DND-41 (cell line): ENCODE measurements at regions not wholly inside any gene's neighbourhood (a gene's known extent, or its start where the extent isn't known, plus 50 kb on each side); places are given as distances from the start of the nearest gene placed in this dataset.
"Not testable (repeated sequence)": the region's sequence is repeated elsewhere in the genome, so short reads cannot be mapped to it uniquely, and the experiment has no call there.

Experiments
- EZH2 ChIP-seq: IDR thresholded peaks from 3 replicates; pipeline ENCODE4 v1.6.1; 2012; ENCODE audit warnings: borderline replicate concordance, low read depth, mild to moderate bottlenecking, moderate library complexity, low read length, inconsistent platforms; ENCODE audit not compliant: severe bottlenecking
- TF ChIP-seq, protein P1 (sequence below): IDR thresholded peaks from 2 replicates; pipeline ENCODE4 v1.5.1; 2012; ENCODE audit warnings: borderline replicate concordance, low read length, moderate library complexity, mild to moderate bottlenecking; ENCODE audit not compliant: poor library complexity, severe bottlenecking; ENCODE audit errors: extremely low read depth

- TF ChIP-seq, protein P1, sequence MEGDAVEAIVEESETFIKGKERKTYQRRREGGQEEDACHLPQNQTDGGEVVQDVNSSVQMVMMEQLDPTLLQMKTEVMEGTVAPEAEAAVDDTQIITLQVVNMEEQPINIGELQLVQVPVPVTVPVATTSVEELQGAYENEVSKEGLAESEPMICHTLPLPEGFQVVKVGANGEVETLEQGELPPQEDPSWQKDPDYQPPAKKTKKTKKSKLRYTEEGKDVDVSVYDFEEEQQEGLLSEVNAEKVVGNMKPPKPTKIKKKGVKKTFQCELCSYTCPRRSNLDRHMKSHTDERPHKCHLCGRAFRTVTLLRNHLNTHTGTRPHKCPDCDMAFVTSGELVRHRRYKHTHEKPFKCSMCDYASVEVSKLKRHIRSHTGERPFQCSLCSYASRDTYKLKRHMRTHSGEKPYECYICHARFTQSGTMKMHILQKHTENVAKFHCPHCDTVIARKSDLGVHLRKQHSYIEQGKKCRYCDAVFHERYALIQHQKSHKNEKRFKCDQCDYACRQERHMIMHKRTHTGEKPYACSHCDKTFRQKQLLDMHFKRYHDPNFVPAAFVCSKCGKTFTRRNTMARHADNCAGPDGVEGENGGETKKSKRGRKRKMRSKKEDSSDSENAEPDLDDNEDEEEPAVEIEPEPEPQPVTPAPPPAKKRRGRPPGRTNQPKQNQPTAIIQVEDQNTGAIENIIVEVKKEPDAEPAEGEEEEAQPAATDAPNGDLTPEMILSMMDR = not testable (repeated sequence)
- TF ChIP-seq EZH2 = not testable (repeated sequence)
Measured at GRCh38 chr2:87220651-87221050, 199.0 kb upstream of the PLGLB1 start.
